D721Med (cell line): ENCODE measurements at regions not wholly inside any gene's neighbourhood (a gene's known extent, or its start where the extent isn't known, plus 50 kb on each side); places are given as distances from the start of the nearest gene placed in this dataset.

Experiments used
- DNase-seq: peaks from one replicate; pipeline ENCODE4 v3.0.0; 2011; ENCODE audit warnings: low spot score; ENCODE audit not compliant: insufficient read length
- FAIRE-seq: peaks from 2 replicates; lab custom pipeline; 2011; peaks lifted over from hg19 to GRCh38; lab: Jason Lieb, UNC
- TF ChIP-seq, protein P1 (sequence below): IDR thresholded peaks from 2 replicates; pipeline ENCODE4 v1.5.1; 2012; ENCODE audit warnings: mild to moderate bottlenecking, control low read depth; ENCODE audit not compliant: insufficient read depth; ENCODE audit errors: missing control alignments

DNA sequence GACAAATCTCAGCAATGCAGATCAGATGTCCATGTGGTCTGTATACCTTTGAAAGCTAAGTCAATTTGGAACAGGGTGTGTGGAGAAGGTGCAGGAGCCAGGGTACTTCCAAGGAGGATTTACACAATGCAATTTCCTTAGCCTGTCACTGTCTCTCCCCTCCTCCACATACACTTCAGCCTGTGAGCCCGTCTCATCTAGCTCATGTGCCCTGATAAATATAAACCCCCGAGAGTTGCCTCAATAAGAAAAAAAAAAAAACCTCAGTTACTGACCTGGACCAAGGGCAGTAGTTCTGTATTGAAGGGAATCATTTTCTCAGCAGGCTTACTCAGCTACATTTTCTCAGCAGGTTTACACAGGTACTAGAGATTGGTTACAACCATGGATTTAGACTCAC, 132.1 kb upstream of the PELI2 start:
- no peak for DNase-seq
- TF ChIP-seq, protein P1, sequence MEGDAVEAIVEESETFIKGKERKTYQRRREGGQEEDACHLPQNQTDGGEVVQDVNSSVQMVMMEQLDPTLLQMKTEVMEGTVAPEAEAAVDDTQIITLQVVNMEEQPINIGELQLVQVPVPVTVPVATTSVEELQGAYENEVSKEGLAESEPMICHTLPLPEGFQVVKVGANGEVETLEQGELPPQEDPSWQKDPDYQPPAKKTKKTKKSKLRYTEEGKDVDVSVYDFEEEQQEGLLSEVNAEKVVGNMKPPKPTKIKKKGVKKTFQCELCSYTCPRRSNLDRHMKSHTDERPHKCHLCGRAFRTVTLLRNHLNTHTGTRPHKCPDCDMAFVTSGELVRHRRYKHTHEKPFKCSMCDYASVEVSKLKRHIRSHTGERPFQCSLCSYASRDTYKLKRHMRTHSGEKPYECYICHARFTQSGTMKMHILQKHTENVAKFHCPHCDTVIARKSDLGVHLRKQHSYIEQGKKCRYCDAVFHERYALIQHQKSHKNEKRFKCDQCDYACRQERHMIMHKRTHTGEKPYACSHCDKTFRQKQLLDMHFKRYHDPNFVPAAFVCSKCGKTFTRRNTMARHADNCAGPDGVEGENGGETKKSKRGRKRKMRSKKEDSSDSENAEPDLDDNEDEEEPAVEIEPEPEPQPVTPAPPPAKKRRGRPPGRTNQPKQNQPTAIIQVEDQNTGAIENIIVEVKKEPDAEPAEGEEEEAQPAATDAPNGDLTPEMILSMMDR: no peak
- no peak for FAIRE-seq

DNA sequence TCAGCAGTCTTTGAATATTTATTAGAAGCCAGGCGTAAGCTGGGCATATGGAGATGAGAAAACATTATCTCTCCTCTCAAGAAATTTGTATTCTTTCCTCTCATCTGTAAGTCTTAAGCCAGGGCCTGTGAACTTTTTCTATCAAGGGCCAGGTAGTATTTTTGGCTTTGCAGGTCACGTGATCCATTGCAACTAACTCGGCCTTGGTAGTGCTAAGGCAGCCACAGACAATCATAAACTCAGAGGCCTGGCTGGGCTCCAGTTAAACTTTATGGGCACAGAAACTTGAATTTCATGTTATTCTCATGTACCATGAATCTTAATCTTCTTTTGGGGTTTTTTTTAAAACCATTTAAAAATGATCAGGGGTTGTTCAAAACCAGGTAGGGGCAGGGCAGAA, 117.4 kb upstream of the PELI2 start:
- FAIRE-seq (no peak), DNase-seq (no peak)
- TF ChIP-seq, protein P1: no peak

DNA sequence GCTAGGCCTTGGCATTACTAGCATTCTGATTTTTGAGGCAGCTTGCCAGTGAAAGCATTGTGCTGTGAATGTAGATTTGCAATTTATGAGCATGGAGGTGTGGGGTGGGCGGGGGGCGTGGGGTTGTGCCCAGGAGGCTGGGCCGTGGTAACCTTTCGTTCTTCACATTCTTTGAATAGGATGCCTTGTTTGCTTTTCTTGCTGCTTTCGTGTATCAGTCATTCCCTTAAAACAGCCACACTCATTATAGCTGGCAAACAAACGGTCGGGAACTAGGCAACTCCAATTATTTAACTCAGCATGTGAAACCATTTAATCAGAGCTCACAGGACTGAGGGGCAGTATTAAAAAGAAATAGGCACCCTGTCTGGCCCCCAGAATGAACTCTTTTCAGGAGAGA, 115.9 kb upstream of the PELI2 start:
- DNase-seq (no peak), FAIRE-seq (no peak)
- TF ChIP-seq, protein P1: no peak

GRCh38 chr14:56002876-56003625, 115.2 kb upstream of the PELI2 start:
- no peak for DNase-seq
- TF ChIP-seq, protein P1: no peak
- FAIRE-seq: no peak

DNA sequence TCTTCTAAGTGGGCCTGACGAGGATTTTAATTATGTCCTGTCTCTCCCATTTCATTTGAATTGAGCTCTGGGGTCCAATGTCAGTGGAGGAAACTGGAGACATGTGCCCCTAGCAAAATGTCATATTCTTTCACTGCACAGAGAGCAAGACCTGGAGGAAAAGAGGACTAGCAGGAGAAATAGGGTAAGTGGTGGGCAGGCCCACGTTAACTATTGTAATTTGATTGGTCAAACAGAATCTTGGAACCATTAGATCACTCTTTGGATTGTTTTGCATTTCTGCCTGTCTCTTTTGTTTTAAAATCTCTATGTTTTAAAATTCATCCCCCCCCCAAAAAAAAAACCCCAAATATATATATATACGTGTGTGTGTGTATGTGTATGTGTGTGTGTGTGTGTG, 113.9 kb upstream of the PELI2 start:
- TF ChIP-seq, protein P1: no peak
- FAIRE-seq (no peak), DNase-seq (no peak)

- TF ChIP-seq, protein P1: no peak
- DNase-seq (no peak), FAIRE-seq (no peak)
Observed at GRCh38 chr14:56004786-56005185, 113.4 kb upstream of the PELI2 start.
